ENCODE measurements at regions not wholly inside any gene's neighbourhood (a gene's known extent, or its start where the extent isn't known, plus 50 kb on each side); places are given as distances from the start of the nearest gene placed in this dataset.

DNA sequence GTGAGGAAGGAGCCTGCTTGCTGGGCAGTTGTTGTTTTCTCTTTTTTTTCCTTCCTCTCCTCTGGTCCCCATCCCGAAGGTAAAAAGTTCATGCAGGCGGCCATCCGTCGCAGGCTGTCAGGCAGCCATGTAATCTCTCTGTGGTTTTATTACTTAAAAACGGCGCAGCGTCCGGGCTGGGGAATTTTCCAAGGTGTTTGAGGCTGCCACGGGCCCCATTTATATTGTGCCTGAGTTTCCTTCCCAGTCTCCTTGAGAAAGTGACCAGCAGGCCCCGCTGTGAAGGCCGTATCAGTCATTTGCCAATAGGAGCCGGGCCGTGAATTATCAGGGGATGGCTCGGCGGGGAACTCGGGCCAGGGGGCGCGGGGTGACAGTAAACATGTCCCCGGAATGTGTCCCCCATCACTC, 289.7 kb downstream of the PBX3 start:
- H3K36me3 ChIP-seq (ENCODE audit: insufficient read depth, low read length, poor library complexity, severe bottlenecking): no peaks in the 10 kb centered on the region
- no peak overlapping the region for H3K4me3 ChIP-seq (ENCODE audit: low read depth, low read length, poor library complexity, severe bottlenecking)
- H3K27ac ChIP-seq (ENCODE audit: low read depth, low read length, poor library complexity, severe bottlenecking): no peak overlapping the region
- POLR2A ChIA-PET (ENCODE audit: low non-redundant PET): no interaction called here
- CTCF ChIA-PET: no interaction called here
- H3K9me3 ChIP-seq (ENCODE audit: low read depth, low read length, poor library complexity, severe bottlenecking): no peaks in the 10 kb centered on the region
- TF ChIP-seq, protein P1, sequence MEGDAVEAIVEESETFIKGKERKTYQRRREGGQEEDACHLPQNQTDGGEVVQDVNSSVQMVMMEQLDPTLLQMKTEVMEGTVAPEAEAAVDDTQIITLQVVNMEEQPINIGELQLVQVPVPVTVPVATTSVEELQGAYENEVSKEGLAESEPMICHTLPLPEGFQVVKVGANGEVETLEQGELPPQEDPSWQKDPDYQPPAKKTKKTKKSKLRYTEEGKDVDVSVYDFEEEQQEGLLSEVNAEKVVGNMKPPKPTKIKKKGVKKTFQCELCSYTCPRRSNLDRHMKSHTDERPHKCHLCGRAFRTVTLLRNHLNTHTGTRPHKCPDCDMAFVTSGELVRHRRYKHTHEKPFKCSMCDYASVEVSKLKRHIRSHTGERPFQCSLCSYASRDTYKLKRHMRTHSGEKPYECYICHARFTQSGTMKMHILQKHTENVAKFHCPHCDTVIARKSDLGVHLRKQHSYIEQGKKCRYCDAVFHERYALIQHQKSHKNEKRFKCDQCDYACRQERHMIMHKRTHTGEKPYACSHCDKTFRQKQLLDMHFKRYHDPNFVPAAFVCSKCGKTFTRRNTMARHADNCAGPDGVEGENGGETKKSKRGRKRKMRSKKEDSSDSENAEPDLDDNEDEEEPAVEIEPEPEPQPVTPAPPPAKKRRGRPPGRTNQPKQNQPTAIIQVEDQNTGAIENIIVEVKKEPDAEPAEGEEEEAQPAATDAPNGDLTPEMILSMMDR (conservative IDR thresholded peaks at IDR 0.05; ENCODE audit: low read depth, low read length): no peak
- TF ChIP-seq EZH2 (IDR thresholded peaks at IDR 0.05; ENCODE audit: borderline replicate concordance, low read depth, low read length, poor library complexity, severe bottlenecking): no peak
- H3K4me1 ChIP-seq (ENCODE audit: insufficient read depth, low read length, poor library complexity, severe bottlenecking): no peaks in the 10 kb centered on the region
- intact Hi-C loops (cut with micrococcal nuclease; ENCODE audit: unreplicated experiment): no loop called here
- peaks cover 17% of the 10 kb centered on the region for H3K27me3 ChIP-seq (replicated peaks; ENCODE audit: insufficient read depth, low read depth, low read length, poor library complexity)
- no TSS peak for BruUV-seq (replicated peaks)
- DNase-seq (ENCODE audit: low spot score): no peak

DNA sequence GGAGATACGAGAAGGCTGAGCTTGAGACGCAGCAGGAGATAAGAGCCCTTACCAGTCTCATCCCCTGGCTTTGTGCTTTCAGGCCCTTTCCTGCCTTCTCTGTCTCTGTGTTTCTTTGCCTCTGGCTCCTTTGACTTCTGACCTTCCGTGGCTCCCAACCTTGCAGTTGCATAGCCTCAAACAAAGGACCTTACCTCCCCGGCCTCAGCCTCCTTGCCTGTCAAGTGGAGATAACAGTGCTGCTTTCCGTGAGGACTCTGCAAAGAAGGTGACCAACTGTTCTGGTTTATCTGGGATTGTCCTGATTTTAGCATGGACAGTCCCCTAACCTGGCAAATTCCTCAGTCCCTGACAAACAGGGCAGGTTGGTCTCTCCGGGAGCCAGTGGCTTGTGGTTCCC, 287.8 kb upstream of the MVB12B start:
- no peaks in the 10 kb centered on the region for H3K4me1 ChIP-seq (ENCODE audit: insufficient read depth, low read length, poor library complexity, severe bottlenecking)
- intact Hi-C loops (cut with micrococcal nuclease; ENCODE audit: unreplicated experiment): no loop called here
- no peak overlapping the region for H3K4me3 ChIP-seq (ENCODE audit: low read depth, low read length, poor library complexity, severe bottlenecking)
- peaks cover 6% of the 10 kb centered on the region for H3K9me3 ChIP-seq (ENCODE audit: low read depth, low read length, poor library complexity, severe bottlenecking)
- no peaks in the 10 kb centered on the region for H3K36me3 ChIP-seq (ENCODE audit: insufficient read depth, low read length, poor library complexity, severe bottlenecking)
- H3K27ac ChIP-seq (ENCODE audit: low read depth, low read length, poor library complexity, severe bottlenecking): no peak overlapping the region
- no TSS peak for BruUV-seq (replicated peaks)
- no peak for TF ChIP-seq EZH2 (IDR thresholded peaks at IDR 0.05; ENCODE audit: borderline replicate concordance, low read depth, low read length, poor library complexity, severe bottlenecking)
- TF ChIP-seq, protein P1 (conservative IDR thresholded peaks at IDR 0.05; ENCODE audit: low read depth, low read length): no peak
- no peak for DNase-seq (ENCODE audit: low spot score)
- ChIA-PET CTCF (no interaction called here), POLR2A (ENCODE audit: low non-redundant PET) (no interaction called here)
- H3K27me3 ChIP-seq (replicated peaks; ENCODE audit: insufficient read depth, low read depth, low read length, poor library complexity): peaks cover 25% of the 10 kb centered on the region

DNA sequence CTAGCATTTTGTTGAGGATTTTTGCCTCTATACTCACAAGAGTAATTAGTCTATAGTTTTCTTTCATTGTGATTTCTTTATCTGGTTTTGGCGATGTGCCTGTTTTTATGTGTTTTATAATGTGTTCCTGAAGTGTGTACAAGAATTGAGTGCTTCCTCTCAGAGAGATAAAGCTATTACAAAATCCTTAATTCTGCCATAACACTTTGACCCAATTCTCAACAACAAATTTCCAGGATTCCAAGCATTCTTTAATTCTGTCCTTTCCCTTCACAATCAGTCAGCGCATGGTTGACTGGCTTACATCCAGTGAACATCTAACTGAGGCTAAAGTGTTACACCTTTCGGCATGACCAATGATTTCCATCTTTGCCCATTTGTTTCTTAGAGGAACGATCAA, 282.9 kb upstream of the MVB12B start:
- TF ChIP-seq, protein P1 (conservative IDR thresholded peaks at IDR 0.05; ENCODE audit: low read depth, low read length): no peak
- TF ChIP-seq EZH2 (IDR thresholded peaks at IDR 0.05; ENCODE audit: borderline replicate concordance, low read depth, low read length, poor library complexity, severe bottlenecking): no peak
- CTCF ChIA-PET: no interaction called here
- no peak overlapping the region for H3K4me3 ChIP-seq (ENCODE audit: low read depth, low read length, poor library complexity, severe bottlenecking)
- H3K27me3 ChIP-seq (replicated peaks; ENCODE audit: insufficient read depth, low read depth, low read length, poor library complexity): peaks cover 15% of the 10 kb centered on the region
- H3K27ac ChIP-seq (ENCODE audit: low read depth, low read length, poor library complexity, severe bottlenecking): no peak overlapping the region
- H3K4me1 ChIP-seq (ENCODE audit: insufficient read depth, low read length, poor library complexity, severe bottlenecking): no peaks in the 10 kb centered on the region
- intact Hi-C loops (cut with micrococcal nuclease; ENCODE audit: unreplicated experiment): no loop called here
- H3K9me3 ChIP-seq (ENCODE audit: low read depth, low read length, poor library complexity, severe bottlenecking): peaks cover 6% of the 10 kb centered on the region
- DNase-seq (ENCODE audit: low spot score): no peak
- no peaks in the 10 kb centered on the region for H3K36me3 ChIP-seq (ENCODE audit: insufficient read depth, low read length, poor library complexity, severe bottlenecking)
- no TSS peak for BruUV-seq (replicated peaks)
- POLR2A ChIA-PET (ENCODE audit: low non-redundant PET): no interaction called here
